GM12878 (cell line): ENCODE measurements at regions not wholly inside any gene's neighbourhood (a gene's known extent, or its start where the extent isn't known, plus 50 kb on each side); places are given as distances from the start of the nearest gene placed in this dataset.

Experiments
- ATAC-seq: fragments of 200-7000 bp; cut with Tn5 transposase; 3 replicates; pipeline ENCODE4 v1.9.1; 2020; ENCODE audit warnings: mild to moderate bottlenecking, moderate library complexity
- BruUV-seq: library from RNA; stranded (reverse); fragments of 400-500 nt; replicated peaks from 2 replicates; lab custom pipeline; 2021; lab: Mats Ljungman, UMichigan
- CTCF ChIA-PET: fragments of 300-600 bp; sonication (Branson Sonifier 250); formaldehyde crosslinking; extraction: SDS; loops from one replicate; lab custom pipeline; 2021; ENCODE audit warnings: inconsistent platforms; lab: Yijun Ruan, JAX
- POLR2A ChIA-PET: fragments of 350-600 bp; formaldehyde crosslinking; extraction: SDS; loops from one replicate; lab custom pipeline; 2021; ENCODE audit warnings: inconsistent platforms; lab: Charles Lee
- RAD21 ChIA-PET: fragments of 300-600 bp; sonication (Branson Sonifier 250); formaldehyde crosslinking; loops from one replicate; lab custom pipeline; 2023; ENCODE audit warnings: antibody characterized with exemption; ENCODE audit not compliant: unreplicated experiment; lab: Charles Lee
- SMC1A ChIA-PET: fragments of 300-600 bp; sonication (Branson Sonifier 250); formaldehyde crosslinking; loops from one replicate; lab custom pipeline; 2023; ENCODE audit not compliant: unreplicated experiment, uncharacterized antibody; lab: Charles Lee
- DNase-seq: peaks from one replicate; pipeline ENCODE4 v3.0.0-alpha.2; 2011; ENCODE audit warnings: low read depth, low spot score
- FAIRE-seq: peaks from 3 replicates; lab custom pipeline; 2011; peaks lifted over from hg19 to GRCh38; lab: Jason Lieb, UNC
- H2AFZ ChIP-seq: 2 replicates; pipeline ENCODE4 v1.6.0; 2011; ENCODE audit warnings: low read depth, low read length, control low read depth; ENCODE audit not compliant: control insufficient read depth
- H3K27ac ChIP-seq: 2 replicates; pipeline ENCODE4 v1.5.1; 2011; ENCODE audit warnings: control low read depth; ENCODE audit not compliant: control insufficient read depth, insufficient read depth
- H3K27me3 ChIP-seq, 2 experiments: replicated peaks in 1 of 2; 2 replicates each; pipeline versions ENCODE4 v1.6.0 to v1.6.1; 2011; ENCODE audit warnings: low read length in 1 of 2; ENCODE audit not compliant: control insufficient read depth in 2 of 2, insufficient read depth in 2 of 2
- H3K36me3 ChIP-seq, 2 experiments: 2 replicates each; pipeline ENCODE4 v1.5.1; 2011; ENCODE audit warnings: low read length in 1 of 2; ENCODE audit not compliant: control insufficient read depth in 2 of 2, insufficient read depth in 2 of 2
- H3K4me1 ChIP-seq: 2 replicates; pipeline ENCODE4 v1.6.1; 2011; ENCODE audit warnings: mild to moderate bottlenecking, low read length, moderate library complexity, mixed read lengths; ENCODE audit not compliant: control insufficient read depth, insufficient read depth
- H3K4me2 ChIP-seq: 2 replicates; pipeline ENCODE4 v1.6.0; 2011; ENCODE audit warnings: control low read depth; ENCODE audit not compliant: control insufficient read depth, insufficient read depth
- H3K4me3 ChIP-seq: fragments of 200-600 bp; sonication (generic); 2 replicates; pipeline ENCODE4 v1.5.1; 2016
- H3K79me2 ChIP-seq: 2 replicates; pipeline ENCODE4 v1.6.0; 2011; ENCODE audit warnings: low read length; ENCODE audit not compliant: control insufficient read depth, insufficient read depth
- H3K9ac ChIP-seq: 2 replicates; pipeline ENCODE4 v1.8.0; 2011; ENCODE audit warnings: low read length, control low read depth, mixed read lengths; ENCODE audit not compliant: control insufficient read depth, insufficient read depth
- H3K9me3 ChIP-seq: replicated peaks from 3 replicates; pipeline ENCODE4 v1.5.1; 2011; ENCODE audit warnings: mild to moderate bottlenecking, low read length; ENCODE audit not compliant: control insufficient read depth, insufficient read depth
- H4K20me1 ChIP-seq: 2 replicates; pipeline ENCODE4 v1.6.0; 2011; ENCODE audit not compliant: control insufficient read depth, insufficient read depth
- HSF1 ChIP-seq: fragments of 150-350 bp; IDR thresholded peaks from 2 replicates; pipeline ENCODE4 v1.6.1; 2014; ENCODE audit warnings: mild to moderate bottlenecking, low read depth, low read length
- SUPT20H ChIP-seq: IDR thresholded peaks from 2 replicates; pipeline ENCODE4 v1.6.1; 2011; ENCODE audit warnings: low read depth, mild to moderate bottlenecking, low read length, moderate library complexity, borderline replicate concordance; ENCODE audit not compliant: control insufficient read depth
- ZNF217 ChIP-seq: fragments of 450-650 bp; IDR thresholded peaks from 2 replicates; pipeline ENCODE4 v1.6.1; 2017; ENCODE audit warnings: antibody characterized with exemption, mild to moderate bottlenecking
- WGBS: methylation state at CpG from one replicate; pipeline ENCODE4 v1.1.6; 2016; ENCODE audit warnings: low lambda C conversion rate; ENCODE audit not compliant: insufficient replicate concordance, insufficient coverage; ENCODE audit errors: missing lambda C conversion rate; 5-methylcytosine and 5-hydroxymethylcytosine counted together
- in situ Hi-C: fragments of 300-500 bp; cut with MboI; formaldehyde crosslinking; loops from 9 replicates; pipeline ENCODE4 v1.14.3; 2018; ENCODE audit warnings: mixed read lengths
- intact Hi-C: fragments of 100-400 bp; cut with micrococcal nuclease; formaldehyde crosslinking; loops from one replicate; pipeline ENCODE4 v1.14.2; 2022; ENCODE audit not compliant: unreplicated experiment
- TF ChIP-seq, protein P1 (sequence below): fragments of 450-650 bp; IDR thresholded peaks from 2 replicates; pipeline ENCODE4 v1.6.1; 2017; ENCODE audit warnings: mild to moderate bottlenecking, moderate library complexity
- TF ChIP-seq, protein P2 (sequence below): fragments of 450-650 bp; IDR thresholded peaks from 2 replicates; pipeline ENCODE4 v1.6.1; 2016; ENCODE audit warnings: mild to moderate bottlenecking

DNA sequence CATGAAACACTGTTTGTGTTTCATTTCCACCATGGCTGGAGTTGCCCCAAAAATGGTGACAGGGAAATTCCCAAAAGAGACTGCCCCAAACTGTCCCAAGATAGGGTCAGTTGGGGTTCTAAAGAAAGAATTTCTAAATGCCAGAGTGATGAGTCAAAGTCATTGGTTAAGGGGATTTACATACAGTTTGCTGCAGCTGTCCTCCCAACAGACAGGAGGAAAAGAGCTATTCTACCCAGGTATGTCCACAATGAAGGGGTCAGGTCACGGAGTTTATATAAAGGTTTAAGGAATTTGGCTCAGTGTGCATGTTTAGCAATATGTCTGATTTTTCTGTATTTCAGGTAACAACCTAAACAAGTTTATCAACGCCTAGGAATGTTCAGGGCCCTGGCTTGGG, 344.1 kb downstream of the TDRD15 start:
- no TSS peak for BruUV-seq
- FAIRE-seq: no peak
- H3K36me3 ChIP-seq: no peaks in the 10 kb centered on the region
- ChIA-PET RAD21 (no interaction called here), SMC1A (interaction anchor here (1.3 kb wide), 1 partner anchor 26 kb away, joined by 3 read pairs; no protein-coding TSS in a partner anchor), CTCF (no interaction called here), POLR2A (interaction anchor here (0.7 kb wide), 1 partner anchor 423 kb away, joined by 4 read pairs; no protein-coding TSS in a partner anchor)
- ATAC-seq: peak; percentile 61
- TF ChIP-seq, protein P1, sequence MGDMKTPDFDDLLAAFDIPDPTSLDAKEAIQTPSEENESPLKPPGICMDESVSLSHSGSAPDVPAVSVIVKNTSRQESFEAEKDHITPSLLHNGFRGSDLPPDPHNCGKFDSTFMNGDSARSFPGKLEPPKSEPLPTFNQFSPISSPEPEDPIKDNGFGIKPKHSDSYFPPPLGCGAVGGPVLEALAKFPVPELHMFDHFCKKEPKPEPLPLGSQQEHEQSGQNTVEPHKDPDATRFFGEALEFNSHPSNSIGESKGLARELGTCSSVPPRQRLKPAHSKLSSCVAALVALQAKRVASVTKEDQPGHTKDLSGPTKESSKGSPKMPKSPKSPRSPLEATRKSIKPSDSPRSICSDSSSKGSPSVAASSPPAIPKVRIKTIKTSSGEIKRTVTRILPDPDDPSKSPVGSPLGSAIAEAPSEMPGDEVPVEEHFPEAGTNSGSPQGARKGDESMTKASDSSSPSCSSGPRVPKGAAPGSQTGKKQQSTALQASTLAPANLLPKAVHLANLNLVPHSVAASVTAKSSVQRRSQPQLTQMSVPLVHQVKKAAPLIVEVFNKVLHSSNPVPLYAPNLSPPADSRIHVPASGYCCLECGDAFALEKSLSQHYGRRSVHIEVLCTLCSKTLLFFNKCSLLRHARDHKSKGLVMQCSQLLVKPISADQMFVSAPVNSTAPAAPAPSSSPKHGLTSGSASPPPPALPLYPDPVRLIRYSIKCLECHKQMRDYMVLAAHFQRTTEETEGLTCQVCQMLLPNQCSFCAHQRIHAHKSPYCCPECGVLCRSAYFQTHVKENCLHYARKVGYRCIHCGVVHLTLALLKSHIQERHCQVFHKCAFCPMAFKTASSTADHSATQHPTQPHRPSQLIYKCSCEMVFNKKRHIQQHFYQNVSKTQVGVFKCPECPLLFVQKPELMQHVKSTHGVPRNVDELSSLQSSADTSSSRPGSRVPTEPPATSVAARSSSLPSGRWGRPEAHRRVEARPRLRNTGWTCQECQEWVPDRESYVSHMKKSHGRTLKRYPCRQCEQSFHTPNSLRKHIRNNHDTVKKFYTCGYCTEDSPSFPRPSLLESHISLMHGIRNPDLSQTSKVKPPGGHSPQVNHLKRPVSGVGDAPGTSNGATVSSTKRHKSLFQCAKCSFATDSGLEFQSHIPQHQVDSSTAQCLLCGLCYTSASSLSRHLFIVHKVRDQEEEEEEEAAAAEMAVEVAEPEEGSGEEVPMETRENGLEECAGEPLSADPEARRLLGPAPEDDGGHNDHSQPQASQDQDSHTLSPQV: no peak
- TF ChIP-seq SUPT20H: no peak
- no peak for TF ChIP-seq HSF1
- TF ChIP-seq ZNF217: no peak
- TF ChIP-seq, protein P2, sequence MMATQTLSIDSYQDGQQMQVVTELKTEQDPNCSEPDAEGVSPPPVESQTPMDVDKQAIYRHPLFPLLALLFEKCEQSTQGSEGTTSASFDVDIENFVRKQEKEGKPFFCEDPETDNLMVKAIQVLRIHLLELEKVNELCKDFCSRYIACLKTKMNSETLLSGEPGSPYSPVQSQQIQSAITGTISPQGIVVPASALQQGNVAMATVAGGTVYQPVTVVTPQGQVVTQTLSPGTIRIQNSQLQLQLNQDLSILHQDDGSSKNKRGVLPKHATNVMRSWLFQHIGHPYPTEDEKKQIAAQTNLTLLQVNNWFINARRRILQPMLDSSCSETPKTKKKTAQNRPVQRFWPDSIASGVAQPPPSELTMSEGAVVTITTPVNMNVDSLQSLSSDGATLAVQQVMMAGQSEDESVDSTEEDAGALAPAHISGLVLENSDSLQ: no peak
- intact Hi-C loops: no loop called here
- in situ Hi-C loops: no loop called here
- 0% methylated on average over 2 of the region's 2 CpGs for WGBS
- no peaks in the 10 kb centered on the region for H3K9me3 ChIP-seq
- H3K4me1 ChIP-seq: no peaks in the 10 kb centered on the region
- peak; percentile 4 for DNase-seq
- no peak overlapping the region for H2AFZ ChIP-seq
- H3K27me3 ChIP-seq: no peaks in the 10 kb centered on the region
- H3K9ac ChIP-seq: no peak overlapping the region
- H3K4me2 ChIP-seq: no peak overlapping the region
- H3K27ac ChIP-seq: no peak overlapping the region
- H4K20me1 ChIP-seq: no peaks in the 10 kb centered on the region
- no peak overlapping the region for H3K4me3 ChIP-seq
- no peaks in the 10 kb centered on the region for H3K79me2 ChIP-seq
